GM23338 (cell line): ENCODE measurements at regions not wholly inside any gene's neighbourhood (a gene's known extent, or its start where the extent isn't known, plus 50 kb on each side); places are given as distances from the start of the nearest gene placed in this dataset.

Source experiments
- CREB1 ChIP-seq: fragments of 250-450 bp; sonication (Bioruptor Pico); IDR thresholded peaks from 2 replicates; pipeline ENCODE4 v1.5.0; 2020; ENCODE audit warnings: low read depth, mild to moderate bottlenecking, moderate library complexity
- CTCF ChIP-seq, 2 experiments: fragments of 200-600 bp in 1 of 2; sonication (generic) in 1 of 2; conservative IDR thresholded peaks; 2 replicates each; pipeline versions ENCODE4 v1.5.1 to v1.6.1; 2016 to 2017; ENCODE audit warnings: antibody characterized with exemption in 2 of 2, low read depth in 2 of 2, mild to moderate bottlenecking in 2 of 2, moderate library complexity in 1 of 2
- EZH2 ChIP-seq: fragments of 200-600 bp; sonication (generic); IDR thresholded peaks from one replicate; pipeline ENCODE4 v1.8.0; 2017; ENCODE audit warnings: antibody characterized with exemption, mild to moderate bottlenecking, low read depth; ENCODE audit not compliant: unreplicated experiment
- EZH2phosphoT487 ChIP-seq: fragments of 200-600 bp; sonication (generic); IDR thresholded peaks from one replicate; pipeline ENCODE4 v1.8.1; 2018; ENCODE audit warnings: antibody characterized with exemption; ENCODE audit not compliant: unreplicated experiment
- NANOG ChIP-seq: IDR thresholded peaks from 2 replicates; pipeline ENCODE4 v1.6.1; 2016; ENCODE audit warnings: antibody characterized with exemption, borderline replicate concordance
- STAT1 ChIP-seq: IDR thresholded peaks from one replicate; pipeline ENCODE4 v1.6.1; 2016; ENCODE audit warnings: antibody characterized with exemption; ENCODE audit not compliant: unreplicated experiment

GRCh38 chr6:140355476-140355875, 981.0 kb upstream of the CITED2 start:
- TF ChIP-seq CTCF (conservative IDR thresholded peaks at IDR 0.05; ENCODE audit: low read depth in 2 of 2): no peak
- TF ChIP-seq EZH2: no peak
- no peak for TF ChIP-seq EZH2phosphoT487
- TF ChIP-seq NANOG: no peak
- TF ChIP-seq CREB1: no peak
- TF ChIP-seq STAT1: no peak
